A549 (cell line): ENCODE measurements at regions not wholly inside any gene's neighbourhood (a gene's known extent, or its start where the extent isn't known, plus 50 kb on each side); places are given as distances from the start of the nearest gene placed in this dataset.

Source experiments
- ATAC-seq, 2 experiments: fragments of 200-7000 bp in 1 of 2; fragments of >200 bp in 1 of 2; cut with Nextera tagmentation in 1 of 2; cut with Tn5 transposase in 1 of 2; 3 replicates each; pipeline versions ENCODE4 v1.8.0 to v1.9.1; 2018 to 2020; ENCODE audit warnings: mild to moderate bottlenecking in 1 of 2, moderate library complexity in 1 of 2
- CTCF ChIA-PET: fragments of 300-600 bp; sonication (Branson Sonifier 250); formaldehyde crosslinking; extraction: SDS; loops from one replicate; lab custom pipeline; 2021; ENCODE audit warnings: antibody characterized with exemption, inconsistent platforms; lab: Yijun Ruan, JAX
- POLR2A ChIA-PET: fragments of 350-600 bp; formaldehyde crosslinking; extraction: SDS; loops from one replicate; lab custom pipeline; 2021; ENCODE audit warnings: antibody characterized with exemption, inconsistent platforms; lab: Yijun Ruan, JAX
- DNase-seq, 2 experiments: peaks; one replicate each; pipeline versions ENCODE4 v3.0.0 to v3.0.0-alpha.2; 2011 to 2016; ENCODE audit warnings: low read depth in 1 of 2, low spot score in 1 of 2
- FAIRE-seq: peaks from 2 replicates; lab custom pipeline; 2011; peaks lifted over from hg19 to GRCh38; lab: Jason Lieb, UNC
- H3K27ac ChIP-seq, 2 experiments: fragments of >200 bp; sonication (Bioruptor Twin); formaldehyde crosslinking; 3 replicates each; pipeline ENCODE4 v1.5.1; 2016 to 2017
- H3K4me1 ChIP-seq: fragments of >200 bp; sonication (Bioruptor Twin); formaldehyde crosslinking; 3 replicates; pipeline ENCODE4 v1.6.1; 2016
- H3K4me2 ChIP-seq: fragments of >200 bp; sonication (Bioruptor Twin); formaldehyde crosslinking; 3 replicates; pipeline ENCODE4 v1.6.1; 2016
- H3K4me3 ChIP-seq: fragments of >200 bp; sonication (Bioruptor Twin); formaldehyde crosslinking; 3 replicates; pipeline ENCODE4 v1.5.1; 2016
- H3K9me3 ChIP-seq: fragments of >200 bp; sonication (Bioruptor Twin); formaldehyde crosslinking; 3 replicates; pipeline ENCODE4 v1.6.1; 2016
- BCL3 ChIP-seq: fragments of >200 bp; sonication (Bioruptor Twin); formaldehyde crosslinking; IDR thresholded peaks from 3 replicates; pipeline ENCODE4 v1.6.1; 2016
- CHD4 ChIP-seq: fragments of 200-600 bp; sonication (generic); IDR thresholded peaks from 2 replicates; pipeline ENCODE4 v1.6.1; 2016; ENCODE audit warnings: antibody characterized with exemption, mild to moderate bottlenecking, borderline replicate concordance
- ESRRA ChIP-seq: fragments of 150-350 bp; IDR thresholded peaks from 2 replicates; pipeline ENCODE4 v1.6.1; 2014; ENCODE audit warnings: mild to moderate bottlenecking, low read length, borderline replicate concordance
- HDAC2 ChIP-seq: fragments of 200-600 bp; sonication (generic); IDR thresholded peaks from 2 replicates; pipeline ENCODE4 v1.6.1; 2016
- HMGXB4 ChIP-seq: fragments of 250-450 bp; sonication (Bioruptor Pico); IDR thresholded peaks from 2 replicates; pipeline ENCODE4 v1.5.0; 2021; ENCODE audit warnings: mild to moderate bottlenecking, moderate library complexity, borderline replicate concordance
- HOXB5 ChIP-seq: fragments of 250-450 bp; sonication (Bioruptor Pico); IDR thresholded peaks from 2 replicates; pipeline ENCODE4 v1.5.0; 2020; ENCODE audit warnings: mild to moderate bottlenecking, moderate library complexity
- KDM5A ChIP-seq: fragments of 200-600 bp; sonication (generic); IDR thresholded peaks from 2 replicates; pipeline ENCODE4 v1.6.1; 2016; ENCODE audit warnings: antibody characterized with exemption, mild to moderate bottlenecking
- NPAS2 ChIP-seq: fragments of 250-450 bp; sonication (Bioruptor Pico); IDR thresholded peaks from 2 replicates; pipeline ENCODE4 v1.8.0; 2022; ENCODE audit warnings: mild to moderate bottlenecking, moderate library complexity, borderline replicate concordance
- PHF8 ChIP-seq: fragments of 200-600 bp; sonication (generic); IDR thresholded peaks from 2 replicates; pipeline ENCODE4 v1.6.1; 2016; ENCODE audit warnings: low read depth, mild to moderate bottlenecking, antibody characterized with exemption, moderate library complexity, borderline replicate concordance
- POLR2AphosphoS2 ChIP-seq: conservative IDR thresholded peaks from 2 replicates; pipeline ENCODE4 v1.6.1; 2012; ENCODE audit warnings: low read length, improper control_type of control experiment, inconsistent platforms
- RAD21 ChIP-seq, 2 experiments: fragments of >200 bp in 1 of 2; sonication (Bioruptor Twin) in 1 of 2; formaldehyde crosslinking in 1 of 2; IDR thresholded peaks in 1 of 2; conservative IDR thresholded peaks in 1 of 2; 2 replicates in 1 of 2; 3 replicates in 1 of 2; pipeline ENCODE4 v1.6.1; 2012 to 2018; ENCODE audit warnings: inconsistent platforms in 1 of 2
- RFX5 ChIP-seq: fragments of 450-650 bp; IDR thresholded peaks from 2 replicates; pipeline ENCODE4 v1.7.1; 2014; ENCODE audit warnings: antibody characterized with exemption, mild to moderate bottlenecking, moderate library complexity
- SMC3 ChIP-seq: fragments of >200 bp; sonication (Bioruptor Twin); formaldehyde crosslinking; IDR thresholded peaks from 3 replicates; pipeline ENCODE4 v1.6.1; 2018; ENCODE audit warnings: inconsistent platforms
- TFCP2L1 ChIP-seq: fragments of 250-450 bp; sonication (Bioruptor Pico); IDR thresholded peaks from 2 replicates; pipeline ENCODE4 v1.5.0; 2021; ENCODE audit warnings: mild to moderate bottlenecking
- TP53 ChIP-seq: fragments of 250-450 bp; sonication (Bioruptor Pico); IDR thresholded peaks from 2 replicates; pipeline ENCODE4 v1.5.0; 2021; ENCODE audit warnings: mild to moderate bottlenecking, moderate library complexity
- ZNF302 ChIP-seq: fragments of 250-450 bp; sonication (Bioruptor Pico); IDR thresholded peaks from 2 replicates; pipeline ENCODE4 v1.9.0; 2021; ENCODE audit warnings: inconsistent platforms, mild to moderate bottlenecking, moderate library complexity
- ZSCAN20 ChIP-seq: fragments of 250-450 bp; sonication (Bioruptor Pico); IDR thresholded peaks from 2 replicates; pipeline ENCODE4 v1.8.0; 2022; ENCODE audit warnings: mild to moderate bottlenecking, moderate library complexity
- WGBS: methylation state at CpG from one replicate; pipeline ENCODE4 v1.1.6; 2017; ENCODE audit errors: missing lambda C conversion rate; 5-methylcytosine and 5-hydroxymethylcytosine counted together
- TF ChIP-seq, protein P1 (sequence below): fragments of >200 bp; sonication (Bioruptor Twin); formaldehyde crosslinking; IDR thresholded peaks from 2 replicates; pipeline ENCODE4 v1.6.1; 2016
- TF ChIP-seq, protein P2 (sequence below): IDR thresholded peaks from 2 replicates; pipeline ENCODE4 v1.6.1; 2012
- TF ChIP-seq, protein P3 (sequence below): fragments of >200 bp; sonication (Bioruptor Twin); formaldehyde crosslinking; IDR thresholded peaks from 3 replicates; pipeline ENCODE4 v1.5.1; 2016
- TF ChIP-seq, protein P4 (sequence below): IDR thresholded peaks from 2 replicates; pipeline ENCODE4 v1.6.1; 2012

DNA sequence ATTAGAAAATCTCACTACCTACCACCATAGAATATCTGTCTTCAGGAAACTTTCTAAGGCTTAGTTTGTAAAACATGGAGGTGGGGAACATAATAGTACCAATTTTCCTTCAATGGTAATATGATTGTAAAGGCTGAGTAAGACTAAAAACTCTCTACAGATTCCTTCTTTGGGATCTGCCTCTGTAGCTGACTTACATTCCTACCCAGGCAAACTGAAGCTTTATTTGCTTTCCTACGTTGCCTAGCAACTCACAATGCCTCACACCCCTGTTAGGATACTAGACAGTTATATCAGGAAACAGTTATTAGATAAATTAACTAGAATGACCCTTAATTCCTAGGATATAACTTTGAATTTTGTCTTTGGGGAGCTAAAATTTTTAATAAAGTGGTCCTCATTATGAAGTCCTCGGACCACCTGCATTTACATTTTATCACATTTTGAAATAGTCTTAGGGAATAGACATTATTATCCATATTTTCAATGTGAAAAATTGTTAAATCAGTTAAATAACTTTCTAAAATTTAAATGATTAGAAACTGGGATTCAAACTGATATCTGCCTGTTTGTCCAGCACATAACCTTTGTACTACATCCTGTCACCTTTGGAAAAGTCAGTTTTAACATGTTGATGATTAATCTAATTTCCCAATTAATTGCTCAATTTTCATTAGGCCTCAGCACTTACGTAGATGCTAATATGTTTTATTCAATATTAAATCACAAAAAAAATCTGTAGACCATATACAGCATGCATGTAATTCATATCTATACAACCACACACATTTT is 591.4 kb downstream of the RNF144B start (continued):
- TF ChIP-seq, protein P1, sequence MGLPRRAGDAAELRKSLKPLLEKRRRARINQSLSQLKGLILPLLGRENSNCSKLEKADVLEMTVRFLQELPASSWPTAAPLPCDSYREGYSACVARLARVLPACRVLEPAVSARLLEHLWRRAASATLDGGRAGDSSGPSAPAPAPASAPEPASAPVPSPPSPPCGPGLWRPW: no peak
- no peak for TF ChIP-seq TFCP2L1 (CRISPR knock-in tag)
- no peak for TF ChIP-seq HMGXB4
- TF ChIP-seq KDM5A: no peak
- TF ChIP-seq, all 56 proteins: peak for 0

GRCh38 chr6:18985061-18985460 is 597.9 kb downstream of the RNF144B start:
- Histone ChIP-seq H3K4me1 (no peaks in the 10 kb centered on the region), H3K4me2 (no peak overlapping the region), H3K4me3 (no peak overlapping the region), H3K9me3 (no peaks in the 10 kb centered on the region), H3K27ac (no peak overlapping the region)
- TF ChIP-seq HDAC2 (no peak), SMC3 (no peak), TP53 (CRISPR knock-in tag) (no peak), PHF8 (no peak), CHD4 (no peak), ESRRA (no peak), RAD21 (conservative IDR thresholded peaks at IDR 0.05 in 1 of 2, IDR thresholded peaks at IDR 0.05 in 1 of 2) (no peak), TFCP2L1 (CRISPR knock-in tag) (no peak), RFX5 (no peak), ZSCAN20 (CRISPR knock-in tag) (no peak), ZNF302 (no peak), HOXB5 (CRISPR knock-in tag) (no peak), POLR2AphosphoS2 (no peak), NPAS2 (no peak), BCL3 (no peak)
- TF ChIP-seq, protein P2, sequence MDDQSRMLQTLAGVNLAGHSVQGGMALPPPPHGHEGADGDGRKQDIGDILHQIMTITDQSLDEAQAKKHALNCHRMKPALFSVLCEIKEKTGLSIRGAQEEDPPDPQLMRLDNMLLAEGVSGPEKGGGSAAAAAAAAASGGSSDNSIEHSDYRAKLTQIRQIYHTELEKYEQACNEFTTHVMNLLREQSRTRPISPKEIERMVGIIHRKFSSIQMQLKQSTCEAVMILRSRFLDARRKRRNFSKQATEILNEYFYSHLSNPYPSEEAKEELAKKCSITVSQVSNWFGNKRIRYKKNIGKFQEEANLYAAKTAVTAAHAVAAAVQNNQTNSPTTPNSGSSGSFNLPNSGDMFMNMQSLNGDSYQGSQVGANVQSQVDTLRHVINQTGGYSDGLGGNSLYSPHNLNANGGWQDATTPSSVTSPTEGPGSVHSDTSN: no peak
- TF ChIP-seq, protein P1: no peak
- TF ChIP-seq, protein P3, sequence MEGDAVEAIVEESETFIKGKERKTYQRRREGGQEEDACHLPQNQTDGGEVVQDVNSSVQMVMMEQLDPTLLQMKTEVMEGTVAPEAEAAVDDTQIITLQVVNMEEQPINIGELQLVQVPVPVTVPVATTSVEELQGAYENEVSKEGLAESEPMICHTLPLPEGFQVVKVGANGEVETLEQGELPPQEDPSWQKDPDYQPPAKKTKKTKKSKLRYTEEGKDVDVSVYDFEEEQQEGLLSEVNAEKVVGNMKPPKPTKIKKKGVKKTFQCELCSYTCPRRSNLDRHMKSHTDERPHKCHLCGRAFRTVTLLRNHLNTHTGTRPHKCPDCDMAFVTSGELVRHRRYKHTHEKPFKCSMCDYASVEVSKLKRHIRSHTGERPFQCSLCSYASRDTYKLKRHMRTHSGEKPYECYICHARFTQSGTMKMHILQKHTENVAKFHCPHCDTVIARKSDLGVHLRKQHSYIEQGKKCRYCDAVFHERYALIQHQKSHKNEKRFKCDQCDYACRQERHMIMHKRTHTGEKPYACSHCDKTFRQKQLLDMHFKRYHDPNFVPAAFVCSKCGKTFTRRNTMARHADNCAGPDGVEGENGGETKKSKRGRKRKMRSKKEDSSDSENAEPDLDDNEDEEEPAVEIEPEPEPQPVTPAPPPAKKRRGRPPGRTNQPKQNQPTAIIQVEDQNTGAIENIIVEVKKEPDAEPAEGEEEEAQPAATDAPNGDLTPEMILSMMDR: no peak
- TF ChIP-seq, protein P4, sequence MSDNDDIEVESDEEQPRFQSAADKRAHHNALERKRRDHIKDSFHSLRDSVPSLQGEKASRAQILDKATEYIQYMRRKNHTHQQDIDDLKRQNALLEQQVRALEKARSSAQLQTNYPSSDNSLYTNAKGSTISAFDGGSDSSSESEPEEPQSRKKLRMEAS: no peak
- ATAC-seq (no peak), FAIRE-seq (no peak), DNase-seq (no peak)
- WGBS: 39% methylated on average over 7 of the region's 8 CpGs
- ChIA-PET POLR2A (no interaction called here), CTCF (interaction anchor here (1.0 kb wide), 1 partner anchor 1072 kb away, joined by 3 read pairs; no protein-coding TSS in a partner anchor)
